ENCODE measurements at regions not wholly inside any gene's neighbourhood (a gene's known extent, or its start where the extent isn't known, plus 50 kb on each side); places are given as distances from the start of the nearest gene placed in this dataset.
"Not testable (repeated sequence)": the region's sequence is repeated elsewhere in the genome, so short reads cannot be mapped to it uniquely, and the experiment has no call there.

GRCh38 chr4:31791666-31792065 lies 1071.5 kb downstream of the PCDH7 start:
- Histone ChIP-seq H3K9me3 (ENCODE audit: control insufficient read depth, insufficient read depth, low read length) (no peaks in the 10 kb centered on the region), H3K9ac (ENCODE audit: low read depth, low read length) (no peak overlapping the region), H3K4me1 (ENCODE audit: insufficient read depth, low read length) (no peaks in the 10 kb centered on the region)

GRCh38 chr4:31793907-31794306 lies 1073.7 kb downstream of the PCDH7 start:
- H3K9ac ChIP-seq (ENCODE audit: low read depth, low read length): no peak overlapping the region
- no peaks in the 10 kb centered on the region for H3K9me3 ChIP-seq (ENCODE audit: control insufficient read depth, insufficient read depth, low read length)

More at GRCh38 chr4:31791666-31792065, 1071.5 kb downstream of the PCDH7 start:
- no peaks in the 10 kb centered on the region for H3K36me3 ChIP-seq (ENCODE audit: insufficient read depth, low read length)

GRCh38 chr4:31797052-31797451 lies 1076.9 kb downstream of the PCDH7 start:
- not testable (repeated sequence) for H3K36me3 ChIP-seq (ENCODE audit: insufficient read depth, low read length); H3K9ac ChIP-seq (ENCODE audit: low read depth, low read length); H3K9me3 ChIP-seq (ENCODE audit: control insufficient read depth, insufficient read depth, low read length); H3K4me1 ChIP-seq (ENCODE audit: insufficient read depth, low read length)

More at GRCh38 chr4:31793907-31794306, 1073.7 kb downstream of the PCDH7 start:
- H3K36me3 ChIP-seq (ENCODE audit: insufficient read depth, low read length): no peaks in the 10 kb centered on the region
- no peaks in the 10 kb centered on the region for H3K4me1 ChIP-seq (ENCODE audit: insufficient read depth, low read length)

- no peaks in the 10 kb centered on the region for H3K9me3 ChIP-seq (ENCODE audit: control insufficient read depth, insufficient read depth, low read length)
- H3K4me1 ChIP-seq (ENCODE audit: insufficient read depth, low read length): no peaks in the 10 kb centered on the region
- no peak overlapping the region for H3K9ac ChIP-seq (ENCODE audit: low read depth, low read length)
- H3K36me3 ChIP-seq (ENCODE audit: insufficient read depth, low read length): no peaks in the 10 kb centered on the region
These were observed 1083.5 kb downstream of the PCDH7 start for GRCh38 chr4:31803526-31804195.

- H3K36me3 ChIP-seq (ENCODE audit: insufficient read depth, low read length): no peaks in the 10 kb centered on the region
- no peaks in the 10 kb centered on the region for H3K4me1 ChIP-seq (ENCODE audit: insufficient read depth, low read length)
- H3K9ac ChIP-seq (ENCODE audit: low read depth, low read length): no peak overlapping the region
- no peaks in the 10 kb centered on the region for H3K9me3 ChIP-seq (ENCODE audit: control insufficient read depth, insufficient read depth, low read length)
These were observed 1086.9 kb downstream of the PCDH7 start for GRCh38 chr4:31807036-31807435.

- H3K9ac ChIP-seq (ENCODE audit: low read depth, low read length): no peak overlapping the region
- no peaks in the 10 kb centered on the region for H3K9me3 ChIP-seq (ENCODE audit: control insufficient read depth, insufficient read depth, low read length)
- H3K4me1 ChIP-seq (ENCODE audit: insufficient read depth, low read length): no peaks in the 10 kb centered on the region
- no peaks in the 10 kb centered on the region for H3K36me3 ChIP-seq (ENCODE audit: insufficient read depth, low read length)
These were observed 1124.2 kb downstream of the PCDH7 start for GRCh38 chr4:31844350-31844749.

- peaks cover 3% of the 10 kb centered on the region; the same call in 1 of the 2 replicates for H3K9me3 ChIP-seq (ENCODE audit: control insufficient read depth, insufficient read depth, low read length)
- H3K9ac ChIP-seq (ENCODE audit: low read depth, low read length): no peak overlapping the region
- no peaks in the 10 kb centered on the region for H3K4me1 ChIP-seq (ENCODE audit: insufficient read depth, low read length)
- no peaks in the 10 kb centered on the region for H3K36me3 ChIP-seq (ENCODE audit: insufficient read depth, low read length)
These were observed 1131.8 kb downstream of the PCDH7 start for GRCh38 chr4:31851946-31852345.

- Histone ChIP-seq H3K4me1 (ENCODE audit: insufficient read depth, low read length) (no peaks in the 10 kb centered on the region), H3K9ac (ENCODE audit: low read depth, low read length) (no peak overlapping the region), H3K9me3 (ENCODE audit: control insufficient read depth, insufficient read depth, low read length) (no peaks in the 10 kb centered on the region), H3K36me3 (ENCODE audit: insufficient read depth, low read length) (no peaks in the 10 kb centered on the region)
These were observed 1157.3 kb downstream of the PCDH7 start for GRCh38 chr4:31877429-31877828.

- not testable (repeated sequence) for H3K9ac ChIP-seq (ENCODE audit: low read depth, low read length); H3K4me1 ChIP-seq (ENCODE audit: insufficient read depth, low read length); H3K9me3 ChIP-seq (ENCODE audit: control insufficient read depth, insufficient read depth, low read length); H3K36me3 ChIP-seq (ENCODE audit: insufficient read depth, low read length)
These were observed 1160.7 kb downstream of the PCDH7 start for GRCh38 chr4:31880837-31881236.

GRCh38 chr4:31896349-31896748 lies 1176.2 kb downstream of the PCDH7 start:
- H3K36me3 ChIP-seq (ENCODE audit: insufficient read depth, low read length): no peaks in the 10 kb centered on the region
- no peak overlapping the region for H3K9ac ChIP-seq (ENCODE audit: low read depth, low read length)
- no peaks in the 10 kb centered on the region for H3K9me3 ChIP-seq (ENCODE audit: control insufficient read depth, insufficient read depth, low read length)

GRCh38 chr4:31905363-31905762 lies 1185.2 kb downstream of the PCDH7 start:
- H3K9ac ChIP-seq (ENCODE audit: low read depth, low read length): no peak overlapping the region
- H3K4me1 ChIP-seq (ENCODE audit: insufficient read depth, low read length): no peaks in the 10 kb centered on the region
- H3K9me3 ChIP-seq (ENCODE audit: control insufficient read depth, insufficient read depth, low read length): peaks cover 4% of the 10 kb centered on the region; the same call in 1 of the 2 replicates
- 0 out of 2 replicates have a peak, but pooled peaks cover 4% of the 10 kb centered on the region for H3K36me3 ChIP-seq (ENCODE audit: insufficient read depth, low read length)

More at GRCh38 chr4:31896349-31896748, 1176.2 kb downstream of the PCDH7 start:
- H3K4me1 ChIP-seq (ENCODE audit: insufficient read depth, low read length): no peaks in the 10 kb centered on the region

- Histone ChIP-seq H3K36me3 (ENCODE audit: insufficient read depth, low read length) (0 out of 2 replicates have a peak, but pooled peaks cover 4% of the 10 kb centered on the region), H3K9me3 (ENCODE audit: control insufficient read depth, insufficient read depth, low read length) (peaks cover 4% of the 10 kb centered on the region; the same call in 1 of the 2 replicates), H3K4me1 (ENCODE audit: insufficient read depth, low read length) (no peaks in the 10 kb centered on the region), H3K9ac (ENCODE audit: low read depth, low read length) (no peak overlapping the region)
These were observed 1188.1 kb downstream of the PCDH7 start for GRCh38 chr4:31908261-31908660.

- Histone ChIP-seq H3K9me3 (ENCODE audit: control insufficient read depth, insufficient read depth, low read length) (peaks cover 19% of the 10 kb centered on the region), H3K9ac (ENCODE audit: low read depth, low read length) (no peak overlapping the region), H3K4me1 (ENCODE audit: insufficient read depth, low read length) (no peaks in the 10 kb centered on the region), H3K36me3 (ENCODE audit: insufficient read depth, low read length) (no peaks in the 10 kb centered on the region)
These were observed 1197.2 kb downstream of the PCDH7 start for GRCh38 chr4:31917334-31917733.

- H3K36me3 ChIP-seq (ENCODE audit: insufficient read depth, low read length): no peaks in the 10 kb centered on the region
- H3K9ac ChIP-seq (ENCODE audit: low read depth, low read length): no peak overlapping the region
- H3K4me1 ChIP-seq (ENCODE audit: insufficient read depth, low read length): no peaks in the 10 kb centered on the region
- H3K9me3 ChIP-seq (ENCODE audit: control insufficient read depth, insufficient read depth, low read length): peaks cover 19% of the 10 kb centered on the region
These were observed 1198.7 kb downstream of the PCDH7 start for GRCh38 chr4:31918891-31919290.

GRCh38 chr4:31923634-31924033 lies 1203.5 kb downstream of the PCDH7 start:
- H3K36me3 ChIP-seq (ENCODE audit: insufficient read depth, low read length): no peaks in the 10 kb centered on the region
- no peaks in the 10 kb centered on the region; the same call in 1 of the 2 replicates for H3K9me3 ChIP-seq (ENCODE audit: control insufficient read depth, insufficient read depth, low read length)
- H3K4me1 ChIP-seq (ENCODE audit: insufficient read depth, low read length): no peaks in the 10 kb centered on the region
- no peak overlapping the region for H3K9ac ChIP-seq (ENCODE audit: low read depth, low read length)

Data from ES-I3 (cell line).